ENCODE measurements at regions not wholly inside any gene's neighbourhood (a gene's known extent, or its start where the extent isn't known, plus 50 kb on each side); places are given as distances from the start of the nearest gene placed in this dataset.

GRCh38 chr13:47417485-47417884 is 520.6 kb upstream of the HTR2A start:
- no peak for TF ChIP-seq POLR2A (IDR thresholded peaks at IDR 0.05; ENCODE audit: low read depth, low read length)
- no peak for TF ChIP-seq POLR2AphosphoS5 (IDR thresholded peaks at IDR 0.05; ENCODE audit: low read depth, low read length)
